ENCODE measurements at regions not wholly inside any gene's neighbourhood (a gene's known extent, or its start where the extent isn't known, plus 50 kb on each side); places are given as distances from the start of the nearest gene placed in this dataset.

DNA sequence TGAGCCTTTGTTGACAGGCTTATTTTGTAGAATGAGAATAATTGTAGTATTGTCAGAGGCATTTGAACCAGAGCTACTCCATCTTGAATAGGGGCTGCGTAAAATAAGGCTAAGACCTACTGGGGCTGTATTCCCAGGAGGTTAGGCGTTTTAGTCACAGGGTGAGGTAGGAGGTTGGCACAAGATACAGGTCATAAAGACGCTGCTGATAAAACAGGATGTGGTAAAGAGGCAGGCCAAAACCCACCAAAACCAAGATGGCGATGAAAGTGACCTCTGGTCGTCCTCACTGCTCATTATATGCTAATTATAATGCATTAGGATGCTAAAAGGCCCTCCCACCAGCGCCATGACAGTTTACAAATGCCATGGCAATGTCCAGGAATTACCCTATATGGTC is 82.7 kb downstream of the PFDN4 start (continued):
- TF ChIP-seq, protein P1, sequence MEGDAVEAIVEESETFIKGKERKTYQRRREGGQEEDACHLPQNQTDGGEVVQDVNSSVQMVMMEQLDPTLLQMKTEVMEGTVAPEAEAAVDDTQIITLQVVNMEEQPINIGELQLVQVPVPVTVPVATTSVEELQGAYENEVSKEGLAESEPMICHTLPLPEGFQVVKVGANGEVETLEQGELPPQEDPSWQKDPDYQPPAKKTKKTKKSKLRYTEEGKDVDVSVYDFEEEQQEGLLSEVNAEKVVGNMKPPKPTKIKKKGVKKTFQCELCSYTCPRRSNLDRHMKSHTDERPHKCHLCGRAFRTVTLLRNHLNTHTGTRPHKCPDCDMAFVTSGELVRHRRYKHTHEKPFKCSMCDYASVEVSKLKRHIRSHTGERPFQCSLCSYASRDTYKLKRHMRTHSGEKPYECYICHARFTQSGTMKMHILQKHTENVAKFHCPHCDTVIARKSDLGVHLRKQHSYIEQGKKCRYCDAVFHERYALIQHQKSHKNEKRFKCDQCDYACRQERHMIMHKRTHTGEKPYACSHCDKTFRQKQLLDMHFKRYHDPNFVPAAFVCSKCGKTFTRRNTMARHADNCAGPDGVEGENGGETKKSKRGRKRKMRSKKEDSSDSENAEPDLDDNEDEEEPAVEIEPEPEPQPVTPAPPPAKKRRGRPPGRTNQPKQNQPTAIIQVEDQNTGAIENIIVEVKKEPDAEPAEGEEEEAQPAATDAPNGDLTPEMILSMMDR (IDR thresholded peaks at IDR 0.05; ENCODE audit: low read depth, low read length, missing input control), result no peak
- TF ChIP-seq FOXA2 (IDR thresholded peaks at IDR 0.05) (no peak), RXRA (IDR thresholded peaks at IDR 0.05) (no peak), SP1 (IDR thresholded peaks at IDR 0.05) (no peak)

DNA sequence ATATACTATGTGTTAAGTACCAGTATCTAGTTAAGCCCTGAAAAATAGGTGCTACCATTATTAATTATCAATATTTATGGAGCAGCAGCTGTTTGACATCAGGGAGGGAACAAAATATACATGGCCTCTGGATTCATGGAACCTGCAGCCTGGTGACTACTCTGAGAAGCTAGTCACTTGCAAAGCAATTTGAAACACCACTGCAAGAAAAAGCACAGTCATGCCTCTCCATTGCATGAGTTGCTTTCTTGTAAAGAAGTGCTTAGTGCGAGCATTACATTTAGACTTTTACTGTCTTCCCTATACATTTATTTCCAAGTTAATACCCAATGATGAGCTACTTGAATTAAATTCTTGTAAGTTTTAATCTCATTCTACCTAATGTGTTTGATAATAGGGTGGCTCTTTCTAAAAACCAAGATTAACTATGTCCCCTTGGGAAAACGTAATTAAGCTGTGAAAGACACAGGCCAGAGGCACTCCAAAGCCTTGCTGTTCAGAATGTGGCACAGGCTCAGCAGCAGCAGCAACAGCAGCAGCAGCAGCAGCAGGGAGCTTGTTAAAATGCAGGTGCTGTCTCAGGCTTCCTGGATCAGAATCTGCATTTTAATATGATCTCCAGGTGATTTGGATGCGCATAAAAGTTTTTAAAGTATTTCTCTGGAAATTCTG is 83.6 kb downstream of the PFDN4 start:
- Histone ChIP-seq H3K36me3 (ENCODE audit: control insufficient read depth in 4 of 4, insufficient read depth in 3 of 4, low read depth in 1 of 4, low read length in 3 of 4) (no peaks in the 10 kb centered on the region), H3K4me1 (ENCODE audit: control insufficient read depth in 4 of 4, insufficient read depth in 4 of 4, low read length in 3 of 4) (no peaks in the 10 kb centered on the region), H3K9ac (ENCODE audit: low read depth in 1 of 2, low read length in 2 of 2) (no peak overlapping the region), H3K9me3 (ENCODE audit: control insufficient read depth in 4 of 4, low read length in 3 of 4) (no peaks in the 10 kb centered on the region), H3K27me3 (ENCODE audit: control insufficient read depth in 4 of 4, insufficient read depth in 4 of 4, low read length in 3 of 4) (peaks cover 0 to 3% (median 0%) of the 10 kb centered on the region in 4 donors), H3K27ac (ENCODE audit: low read depth in 1 of 2, low read length in 2 of 2) (no peak overlapping the region), H3K4me3 (ENCODE audit: low read depth in 1 of 3, low read length in 3 of 3) (no peak overlapping the region)
- TF ChIP-seq SP1 (IDR thresholded peaks at IDR 0.05), result no peak
- no peak for TF ChIP-seq RAD21 (IDR thresholded peaks at IDR 0.05)
- TF ChIP-seq HNF4G (IDR thresholded peaks at IDR 0.05), result no peak
- no peak for TF ChIP-seq JUND (IDR thresholded peaks at IDR 0.05)
- TF ChIP-seq TAF1 (conservative IDR thresholded peaks at IDR 0.05), result no peak
- TF ChIP-seq YY1 (IDR thresholded peaks at IDR 0.05), result no peak
- no peak for TF ChIP-seq RXRA (IDR thresholded peaks at IDR 0.05)
- TF ChIP-seq NR2F2 (IDR thresholded peaks at IDR 0.05), result no peak
- TF ChIP-seq GABPA (IDR thresholded peaks at IDR 0.05 in 1 of 2, conservative IDR thresholded peaks at IDR 0.05 in 1 of 2), result no peak
- no peak for TF ChIP-seq FOXA1 (IDR thresholded peaks at IDR 0.05)
- TF ChIP-seq FOXA2 (IDR thresholded peaks at IDR 0.05), result no peak
- WGBS, result 49% methylated on average over 3 of the region's 3 CpGs
- no peak for DNase-seq (ENCODE audit: low spot score)

DNA sequence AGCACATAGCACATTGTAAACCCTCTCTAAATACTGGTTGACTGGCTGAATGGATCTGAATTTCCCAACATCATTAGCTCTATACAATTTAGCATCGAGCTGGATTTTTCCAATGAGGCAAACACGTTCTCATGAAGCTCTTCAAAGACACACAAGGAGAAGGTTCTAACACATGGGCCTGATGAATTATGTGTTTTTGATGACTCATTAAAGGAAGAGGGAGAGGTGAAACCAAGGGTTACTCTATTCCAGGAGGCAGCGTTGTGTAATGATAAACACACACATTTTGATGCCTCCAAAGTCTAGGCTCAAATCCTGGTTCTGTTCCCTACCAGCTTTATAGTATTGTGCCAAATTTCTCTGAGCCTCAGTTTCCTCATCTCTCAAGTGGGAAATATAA is 84.3 kb downstream of the PFDN4 start:
- H3K4me3 ChIP-seq (ENCODE audit: low read depth in 1 of 3, low read length in 3 of 3), result no peak overlapping the region
- H3K27me3 ChIP-seq (ENCODE audit: control insufficient read depth in 4 of 4, insufficient read depth in 4 of 4, low read length in 3 of 4), result peaks cover 0 to 3% (median 0%) of the 10 kb centered on the region in 4 donors
- H3K9me3 ChIP-seq (ENCODE audit: control insufficient read depth in 4 of 4, low read length in 3 of 4), result no peaks in the 10 kb centered on the region
- no peak overlapping the region for H3K27ac ChIP-seq (ENCODE audit: low read depth in 1 of 2, low read length in 2 of 2)
- no peaks in the 10 kb centered on the region for H3K4me1 ChIP-seq (ENCODE audit: control insufficient read depth in 4 of 4, insufficient read depth in 4 of 4, low read length in 3 of 4)
- no peaks in the 10 kb centered on the region for H3K36me3 ChIP-seq (ENCODE audit: control insufficient read depth in 4 of 4, insufficient read depth in 3 of 4, low read depth in 1 of 4, low read length in 3 of 4)
- H3K9ac ChIP-seq (ENCODE audit: low read depth in 1 of 2, low read length in 2 of 2), result no peak overlapping the region
- 70% methylated on average over 3 of the region's 3 CpGs for WGBS
- TF ChIP-seq, protein P2, sequence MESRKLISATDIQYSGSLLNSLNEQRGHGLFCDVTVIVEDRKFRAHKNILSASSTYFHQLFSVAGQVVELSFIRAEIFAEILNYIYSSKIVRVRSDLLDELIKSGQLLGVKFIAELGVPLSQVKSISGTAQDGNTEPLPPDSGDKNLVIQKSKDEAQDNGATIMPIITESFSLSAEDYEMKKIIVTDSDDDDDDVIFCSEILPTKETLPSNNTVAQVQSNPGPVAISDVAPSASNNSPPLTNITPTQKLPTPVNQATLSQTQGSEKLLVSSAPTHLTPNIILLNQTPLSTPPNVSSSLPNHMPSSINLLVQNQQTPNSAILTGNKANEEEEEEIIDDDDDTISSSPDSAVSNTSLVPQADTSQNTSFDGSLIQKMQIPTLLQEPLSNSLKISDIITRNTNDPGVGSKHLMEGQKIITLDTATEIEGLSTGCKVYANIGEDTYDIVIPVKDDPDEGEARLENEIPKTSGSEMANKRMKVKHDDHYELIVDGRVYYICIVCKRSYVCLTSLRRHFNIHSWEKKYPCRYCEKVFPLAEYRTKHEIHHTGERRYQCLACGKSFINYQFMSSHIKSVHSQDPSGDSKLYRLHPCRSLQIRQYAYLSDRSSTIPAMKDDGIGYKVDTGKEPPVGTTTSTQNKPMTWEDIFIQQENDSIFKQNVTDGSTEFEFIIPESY (IDR thresholded peaks at IDR 0.05), result no peak
- TF ChIP-seq EGR1 (IDR thresholded peaks at IDR 0.05; ENCODE audit: low read depth in 2 of 2), result no peak
- no peak for TF ChIP-seq HNF4G (IDR thresholded peaks at IDR 0.05)
- no peak for TF ChIP-seq RXRA (IDR thresholded peaks at IDR 0.05)
- no peak for TF ChIP-seq SP1 (IDR thresholded peaks at IDR 0.05)
- TF ChIP-seq, protein P3, sequence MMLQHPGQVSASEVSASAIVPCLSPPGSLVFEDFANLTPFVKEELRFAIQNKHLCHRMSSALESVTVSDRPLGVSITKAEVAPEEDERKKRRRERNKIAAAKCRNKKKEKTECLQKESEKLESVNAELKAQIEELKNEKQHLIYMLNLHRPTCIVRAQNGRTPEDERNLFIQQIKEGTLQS (IDR thresholded peaks at IDR 0.05), result no peak
- TF ChIP-seq NR2F2 (IDR thresholded peaks at IDR 0.05), result no peak
- no peak for TF ChIP-seq HNF4A (conservative IDR thresholded peaks at IDR 0.05)
- TF ChIP-seq TAF1 (conservative IDR thresholded peaks at IDR 0.05), result no peak
- no peak for DNase-seq (ENCODE audit: low spot score)

All from liver (tissue), 8 donors.